22Rv1 (cell line): ENCODE measurements at regions not wholly inside any gene's neighbourhood (a gene's known extent, or its start where the extent isn't known, plus 50 kb on each side); places are given as distances from the start of the nearest gene placed in this dataset.

Experiments
- H3K27ac ChIP-seq: fragments of 450-650 bp; 2 replicates; pipeline ENCODE4 v1.5.1; 2017
- ZFX ChIP-seq: fragments of 450-650 bp; IDR thresholded peaks from 2 replicates; pipeline ENCODE4 v1.6.1; 2017; ENCODE audit warnings: antibody characterized with exemption, borderline replicate concordance
- TF ChIP-seq, protein P1 (sequence below): fragments of 450-650 bp; IDR thresholded peaks from 2 replicates; pipeline ENCODE4 v1.5.1; 2017; ENCODE audit warnings: mild to moderate bottlenecking

DNA sequence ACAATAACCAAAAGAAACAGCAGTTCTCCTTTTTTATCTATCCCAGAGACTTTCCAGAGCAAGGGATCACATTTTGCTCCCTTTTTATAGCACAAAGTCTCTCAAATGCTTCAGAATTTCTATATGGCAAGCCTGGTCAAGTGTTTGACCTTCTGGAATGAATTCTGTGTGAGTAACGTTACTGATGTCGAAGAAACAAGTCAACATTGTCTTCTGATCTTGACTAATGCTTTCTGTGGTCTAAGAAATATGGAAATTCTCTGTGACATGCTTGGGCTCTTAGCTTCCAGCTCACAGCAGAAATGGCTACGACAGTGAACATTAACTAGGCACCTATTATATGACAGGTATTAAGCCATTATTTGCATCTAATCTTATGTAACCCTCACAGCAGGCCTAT lies 411.7 kb downstream of the CADM1 start:
- H3K27ac ChIP-seq, result no peak overlapping the region
- TF ChIP-seq, protein P1, sequence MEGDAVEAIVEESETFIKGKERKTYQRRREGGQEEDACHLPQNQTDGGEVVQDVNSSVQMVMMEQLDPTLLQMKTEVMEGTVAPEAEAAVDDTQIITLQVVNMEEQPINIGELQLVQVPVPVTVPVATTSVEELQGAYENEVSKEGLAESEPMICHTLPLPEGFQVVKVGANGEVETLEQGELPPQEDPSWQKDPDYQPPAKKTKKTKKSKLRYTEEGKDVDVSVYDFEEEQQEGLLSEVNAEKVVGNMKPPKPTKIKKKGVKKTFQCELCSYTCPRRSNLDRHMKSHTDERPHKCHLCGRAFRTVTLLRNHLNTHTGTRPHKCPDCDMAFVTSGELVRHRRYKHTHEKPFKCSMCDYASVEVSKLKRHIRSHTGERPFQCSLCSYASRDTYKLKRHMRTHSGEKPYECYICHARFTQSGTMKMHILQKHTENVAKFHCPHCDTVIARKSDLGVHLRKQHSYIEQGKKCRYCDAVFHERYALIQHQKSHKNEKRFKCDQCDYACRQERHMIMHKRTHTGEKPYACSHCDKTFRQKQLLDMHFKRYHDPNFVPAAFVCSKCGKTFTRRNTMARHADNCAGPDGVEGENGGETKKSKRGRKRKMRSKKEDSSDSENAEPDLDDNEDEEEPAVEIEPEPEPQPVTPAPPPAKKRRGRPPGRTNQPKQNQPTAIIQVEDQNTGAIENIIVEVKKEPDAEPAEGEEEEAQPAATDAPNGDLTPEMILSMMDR, result no peak
- TF ChIP-seq ZFX, result no peak

DNA sequence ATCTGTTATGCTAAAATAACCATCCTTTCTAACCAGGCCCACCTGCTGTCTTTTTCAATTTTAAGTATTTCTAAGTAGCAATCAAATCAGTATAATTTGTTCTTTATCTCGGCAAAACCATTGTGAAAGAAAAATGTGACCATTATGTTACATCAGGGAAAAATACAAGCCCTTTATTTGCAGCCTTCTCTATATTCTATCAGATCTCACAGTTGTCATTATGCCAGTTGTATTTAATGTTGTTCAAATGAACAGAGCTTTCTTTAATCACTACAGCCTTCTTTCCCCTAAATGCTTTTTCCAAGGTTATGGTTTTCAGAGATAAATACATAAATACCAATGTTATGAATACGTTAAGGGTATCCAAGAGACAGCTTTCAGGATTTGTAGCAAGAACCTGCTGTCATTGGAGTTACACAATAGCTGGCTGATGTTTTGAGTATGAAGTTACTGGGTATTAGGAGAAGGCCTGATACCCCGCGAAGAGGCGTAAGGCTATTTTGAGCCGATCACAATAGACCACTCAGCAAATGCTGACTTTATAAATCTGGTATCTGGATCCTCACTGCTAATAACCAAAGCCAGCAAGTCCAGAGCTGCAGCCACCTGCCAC lies 406.3 kb downstream of the CADM1 start:
- TF ChIP-seq, protein P1, result no peak
- no peak for TF ChIP-seq ZFX
- H3K27ac ChIP-seq, result no peak overlapping the region

DNA sequence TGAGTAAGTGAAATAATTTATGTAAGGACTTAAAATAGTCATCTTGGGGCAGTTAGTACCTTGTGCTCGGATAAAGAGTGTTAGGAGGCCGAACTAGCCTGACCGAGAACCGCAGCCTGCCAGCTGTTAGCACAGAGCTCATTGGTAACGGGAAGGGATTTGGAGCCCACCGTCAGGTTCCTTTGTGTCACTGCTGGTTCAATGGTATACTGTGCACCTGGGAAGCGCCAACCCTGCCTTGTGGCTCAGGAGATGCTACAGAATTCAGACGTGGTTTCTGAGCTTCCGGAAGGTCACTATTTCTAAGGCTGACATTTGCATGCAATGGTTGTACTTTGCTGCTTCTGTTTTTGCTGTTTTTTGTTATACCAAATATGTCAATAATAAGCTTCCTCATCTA lies 403.5 kb downstream of the CADM1 start:
- no peak for TF ChIP-seq ZFX
- TF ChIP-seq, protein P1, result no peak

DNA sequence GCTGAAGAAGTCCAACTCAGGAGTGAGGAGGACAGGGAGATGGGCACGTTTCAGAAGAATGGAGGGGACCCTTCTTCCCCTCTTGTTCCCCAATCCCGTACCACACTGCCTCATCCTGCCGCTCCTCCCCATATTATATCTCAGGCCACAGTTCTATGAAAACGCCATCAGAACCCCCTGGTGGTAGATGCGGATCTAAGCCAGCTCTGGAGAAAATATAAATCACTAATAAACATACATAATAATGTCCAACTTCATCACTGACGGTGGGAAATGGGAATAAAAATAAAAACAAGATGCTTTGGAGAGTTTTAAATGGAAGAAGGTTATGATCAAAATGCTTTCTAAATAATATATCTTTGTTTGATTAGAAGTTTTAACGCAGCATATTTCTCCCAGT lies 400.3 kb downstream of the CADM1 start:
- no peak for TF ChIP-seq ZFX
- TF ChIP-seq, protein P1, result 0 out of 2 replicates have a peak, but pooled peaks have one; percentile 8
- no peak overlapping the region for H3K27ac ChIP-seq

More for the DNA sequence above, 403.5 kb downstream of the CADM1 start:
- no peak overlapping the region for H3K27ac ChIP-seq

DNA sequence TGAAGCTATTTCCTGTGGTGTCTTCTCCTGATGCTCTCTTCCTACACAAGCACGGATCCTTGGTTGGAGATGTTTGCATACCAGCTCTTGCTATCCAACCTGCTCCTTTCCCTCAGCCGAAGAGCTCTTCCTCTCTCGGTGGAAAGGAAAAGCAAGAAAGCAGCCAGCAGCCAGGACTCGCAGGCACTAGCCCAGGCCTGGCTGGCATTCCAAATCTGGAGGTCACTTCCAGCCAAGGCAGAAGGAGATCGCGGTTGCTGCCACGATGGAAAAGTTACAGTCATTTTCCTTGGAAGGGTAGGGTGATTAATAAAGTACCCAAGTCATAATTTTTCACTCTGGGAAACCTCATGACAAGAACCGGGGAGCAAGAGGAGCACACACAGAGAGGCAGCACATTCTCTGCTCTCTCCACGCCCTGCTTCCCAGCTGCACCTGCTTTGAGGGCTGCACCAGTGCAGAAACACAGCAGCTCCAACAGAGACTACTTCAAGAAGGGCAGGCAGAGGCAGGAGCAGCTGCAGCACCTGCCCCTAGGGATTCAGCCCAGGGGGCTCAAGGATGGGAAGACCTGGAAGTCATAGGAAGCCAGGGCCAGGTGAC lies 399.3 kb downstream of the CADM1 start:
- TF ChIP-seq ZFX, result no peak
- TF ChIP-seq, protein P1, result no peak
- no peak overlapping the region for H3K27ac ChIP-seq

DNA sequence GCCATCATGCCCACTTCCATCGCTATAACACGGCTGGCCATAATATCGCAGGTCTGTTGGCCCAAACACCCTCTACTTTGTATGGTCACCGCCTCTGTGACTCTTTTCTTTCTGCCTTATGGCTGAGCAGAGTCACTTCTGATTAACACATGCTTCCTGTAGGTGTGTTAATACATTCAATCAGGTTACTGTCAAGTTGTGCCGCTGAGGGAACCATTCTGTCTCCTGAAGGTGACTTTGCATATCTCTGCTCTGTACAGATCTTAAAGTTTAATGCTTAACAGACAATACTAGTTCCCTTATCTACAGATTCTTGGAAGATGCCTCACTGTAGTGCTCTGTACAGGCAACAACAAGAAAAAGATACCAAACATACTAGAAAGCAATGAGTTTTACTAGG lies 393.1 kb downstream of the CADM1 start:
- no peak overlapping the region for H3K27ac ChIP-seq
- TF ChIP-seq, protein P1, result no peak
- TF ChIP-seq ZFX, result no peak

DNA sequence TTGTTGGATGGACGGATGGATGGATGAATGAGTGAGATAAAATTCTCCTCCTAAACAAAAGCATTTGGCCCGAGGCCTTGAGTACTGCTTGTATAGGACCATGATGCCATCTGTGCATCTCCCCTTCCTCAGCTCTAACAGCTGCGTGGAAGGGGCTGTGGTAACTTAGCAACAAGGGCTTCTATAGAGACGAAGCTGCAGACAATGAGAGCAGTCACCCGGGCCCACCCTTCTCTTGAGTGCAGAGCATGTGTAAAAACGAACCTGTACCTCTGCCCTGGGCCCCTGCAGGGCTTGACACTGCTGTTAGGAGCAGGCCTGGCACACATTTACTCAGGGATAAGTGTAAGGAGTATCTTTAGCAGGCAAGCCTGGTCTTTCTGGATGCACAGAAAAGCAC lies 391.5 kb downstream of the CADM1 start:
- no peak overlapping the region for H3K27ac ChIP-seq
- no peak for TF ChIP-seq ZFX
- TF ChIP-seq, protein P1, result no peak
